DMS 273 (cell line): ENCODE measurements at regions not wholly inside any gene's neighbourhood (a gene's known extent, or its start where the extent isn't known, plus 50 kb on each side); places are given as distances from the start of the nearest gene placed in this dataset.
A peak's percentile ranks its signal among the peaks of the same experiment; 100 is the strongest.

Experiments used
- DNase-seq: peaks from one replicate; lab custom pipeline; 2025; ENCODE audit not compliant: unreplicated experiment; lab: John Stamatoyannopoulos, UW

- peak; percentile 58 for DNase-seq
Measured at GRCh38 chr2:164186591-164186990, 434.7 kb downstream of the GRB14 start.

- no peak for DNase-seq
Measured at GRCh38 chr2:164182116-164182627, 439.1 kb downstream of the GRB14 start.

- no peak for DNase-seq
Measured at GRCh38 chr2:164178835-164179465, 442.3 kb downstream of the GRB14 start.

GRCh38 chr2:164164602-164165001 is 428.8 kb upstream of the FIGN start:
- DNase-seq = no peak

- DNase-seq = no peak
Measured at GRCh38 chr2:164155558-164155957, 419.8 kb upstream of the FIGN start.

- no peak for DNase-seq
Measured at GRCh38 chr2:164151522-164151921, 415.7 kb upstream of the FIGN start.

- DNase-seq = no peak
Measured at GRCh38 chr2:164150604-164151003, 414.8 kb upstream of the FIGN start.

GRCh38 chr2:164146441-164146840 is 410.6 kb upstream of the FIGN start:
- no peak for DNase-seq

- no peak for DNase-seq
Measured at GRCh38 chr2:164145093-164145987, 409.5 kb upstream of the FIGN start.

- no peak for DNase-seq
Measured at GRCh38 chr2:164143183-164143930, 407.5 kb upstream of the FIGN start.

- DNase-seq = no peak
Measured at GRCh38 chr2:164142755-164143154, 406.9 kb upstream of the FIGN start.

- no peak for DNase-seq
Measured at GRCh38 chr2:164141271-164141670, 405.5 kb upstream of the FIGN start.

GRCh38 chr2:164138750-164139149 is 402.9 kb upstream of the FIGN start:
- DNase-seq = no peak

- DNase-seq = no peak
Measured at GRCh38 chr2:164134336-164134735, 398.5 kb upstream of the FIGN start.

- DNase-seq = no peak
Measured at GRCh38 chr2:164127971-164128527, 392.2 kb upstream of the FIGN start.

GRCh38 chr2:164126960-164127660 is 391.3 kb upstream of the FIGN start:
- no peak for DNase-seq

GRCh38 chr2:164115806-164116205 is 380.0 kb upstream of the FIGN start:
- no peak for DNase-seq

- no peak for DNase-seq
Measured at GRCh38 chr2:164114937-164115336, 379.1 kb upstream of the FIGN start.

- DNase-seq = no peak
Measured at GRCh38 chr2:164112105-164112504, 376.3 kb upstream of the FIGN start.

- no peak for DNase-seq
Measured at GRCh38 chr2:164110515-164110914, 374.7 kb upstream of the FIGN start.

- no peak for DNase-seq
Measured at GRCh38 chr2:164109006-164109405, 373.2 kb upstream of the FIGN start.
